ENCODE measurements at regions not wholly inside any gene's neighbourhood (a gene's known extent, or its start where the extent isn't known, plus 50 kb on each side); places are given as distances from the start of the nearest gene placed in this dataset.

DNA sequence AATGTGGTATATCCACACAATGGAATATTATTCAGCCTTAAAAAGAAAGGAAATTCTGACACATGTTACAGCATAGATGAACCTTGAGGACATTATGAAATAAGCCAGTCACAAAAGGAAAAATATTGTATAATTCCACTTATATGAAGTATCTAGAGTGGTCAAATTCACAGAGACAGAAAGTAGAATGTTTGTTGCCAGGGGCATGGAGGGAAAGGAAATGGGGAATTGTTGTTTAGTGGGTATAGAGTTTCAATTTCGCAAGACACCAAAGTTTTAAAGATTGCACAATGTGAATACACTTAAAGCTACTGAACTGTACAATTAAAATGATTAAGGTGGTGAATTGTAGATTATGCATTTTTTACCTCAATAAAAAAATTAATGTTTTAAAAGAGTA, 92.9 kb downstream of the TXNL1 start:
- TF ChIP-seq EZH2 (IDR thresholded peaks at IDR 0.05; ENCODE audit: low read length, missing control alignments), result no peak
- TF ChIP-seq, protein P1, sequence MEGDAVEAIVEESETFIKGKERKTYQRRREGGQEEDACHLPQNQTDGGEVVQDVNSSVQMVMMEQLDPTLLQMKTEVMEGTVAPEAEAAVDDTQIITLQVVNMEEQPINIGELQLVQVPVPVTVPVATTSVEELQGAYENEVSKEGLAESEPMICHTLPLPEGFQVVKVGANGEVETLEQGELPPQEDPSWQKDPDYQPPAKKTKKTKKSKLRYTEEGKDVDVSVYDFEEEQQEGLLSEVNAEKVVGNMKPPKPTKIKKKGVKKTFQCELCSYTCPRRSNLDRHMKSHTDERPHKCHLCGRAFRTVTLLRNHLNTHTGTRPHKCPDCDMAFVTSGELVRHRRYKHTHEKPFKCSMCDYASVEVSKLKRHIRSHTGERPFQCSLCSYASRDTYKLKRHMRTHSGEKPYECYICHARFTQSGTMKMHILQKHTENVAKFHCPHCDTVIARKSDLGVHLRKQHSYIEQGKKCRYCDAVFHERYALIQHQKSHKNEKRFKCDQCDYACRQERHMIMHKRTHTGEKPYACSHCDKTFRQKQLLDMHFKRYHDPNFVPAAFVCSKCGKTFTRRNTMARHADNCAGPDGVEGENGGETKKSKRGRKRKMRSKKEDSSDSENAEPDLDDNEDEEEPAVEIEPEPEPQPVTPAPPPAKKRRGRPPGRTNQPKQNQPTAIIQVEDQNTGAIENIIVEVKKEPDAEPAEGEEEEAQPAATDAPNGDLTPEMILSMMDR (conservative IDR thresholded peaks at IDR 0.05 in 1 of 2, IDR thresholded peaks at IDR 0.05 in 1 of 2; ENCODE audit: low read depth in 1 of 2, low read length in 2 of 2), result no peak
- Histone ChIP-seq H3K36me3 (ENCODE audit: control insufficient read depth, insufficient read depth, low read length) (no peaks in the 10 kb centered on the region), H3K9me3 (ENCODE audit: control insufficient read depth, insufficient read depth, low read depth, low read length) (no peaks in the 10 kb centered on the region), H3K27me3 (ENCODE audit: control insufficient read depth, insufficient read depth, low read length) (no peaks in the 10 kb centered on the region), H3K4me3 (replicated peaks in 1 of 4; ENCODE audit: control extremely low read depth in 1 of 4, insufficient read depth in 1 of 4, low read depth in 3 of 4, low read length in 4 of 4) (no peak overlapping the region), H3K9ac (ENCODE audit: insufficient read depth, low read length) (no peak overlapping the region), H3K4me2 (ENCODE audit: extremely low read depth, insufficient read depth, low read length) (no peak overlapping the region), H2AFZ (ENCODE audit: low read length) (no peak overlapping the region), H3K27ac (ENCODE audit: insufficient read depth, low read length) (no peak overlapping the region), H3K4me1 (ENCODE audit: control insufficient read depth, extremely low read depth, insufficient read depth, low read length) (no peaks in the 10 kb centered on the region), H4K20me1 (ENCODE audit: control insufficient read depth, extremely low read depth, insufficient read depth, low read length) (no peaks in the 10 kb centered on the region), H3K79me2 (ENCODE audit: control insufficient read depth, insufficient read depth, low read length) (no peaks in the 10 kb centered on the region)
- peak in 1 of 2 donors; percentile 25 for DNase-seq (ENCODE audit: low read depth in 2 of 2)

DNA sequence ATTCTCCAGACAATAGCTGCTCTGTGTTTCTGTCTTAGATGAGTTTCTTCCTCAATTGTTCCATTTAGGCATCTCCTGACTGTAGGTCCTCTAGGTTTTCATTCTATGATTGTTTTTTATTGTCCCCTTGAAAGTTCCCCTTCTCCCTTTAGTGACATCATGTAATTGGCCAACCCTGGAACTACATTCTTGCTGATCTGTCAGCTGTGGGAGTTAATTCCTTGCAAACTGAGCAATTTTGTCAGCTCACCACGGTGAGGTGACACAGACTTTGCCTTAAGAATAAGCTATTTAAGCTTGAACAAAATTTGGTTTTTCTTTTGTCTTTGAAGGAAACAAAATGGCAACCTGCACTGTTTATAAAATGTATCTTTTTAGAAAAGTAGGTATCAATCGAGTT, 95.9 kb downstream of the TXNL1 start:
- no peaks in the 10 kb centered on the region for H3K36me3 ChIP-seq (ENCODE audit: control insufficient read depth, insufficient read depth, low read length)
- H3K79me2 ChIP-seq (ENCODE audit: control insufficient read depth, insufficient read depth, low read length), result no peaks in the 10 kb centered on the region
- H3K27ac ChIP-seq (ENCODE audit: insufficient read depth, low read length), result no peak overlapping the region
- no peaks in the 10 kb centered on the region for H4K20me1 ChIP-seq (ENCODE audit: control insufficient read depth, extremely low read depth, insufficient read depth, low read length)
- no peak overlapping the region for H3K4me2 ChIP-seq (ENCODE audit: extremely low read depth, insufficient read depth, low read length)
- TF ChIP-seq, protein P1 (conservative IDR thresholded peaks at IDR 0.05 in 1 of 2, IDR thresholded peaks at IDR 0.05 in 1 of 2; ENCODE audit: low read depth in 1 of 2, low read length in 2 of 2), result no peak
- no peak for TF ChIP-seq EZH2 (IDR thresholded peaks at IDR 0.05; ENCODE audit: low read length, missing control alignments)
- no peaks in the 10 kb centered on the region for H3K4me1 ChIP-seq (ENCODE audit: control insufficient read depth, extremely low read depth, insufficient read depth, low read length)
- H3K9ac ChIP-seq (ENCODE audit: insufficient read depth, low read length), result no peak overlapping the region
- no peak for DNase-seq (ENCODE audit: low read depth in 2 of 2)
- H3K27me3 ChIP-seq (ENCODE audit: control insufficient read depth, insufficient read depth, low read length), result no peaks in the 10 kb centered on the region
- no peak overlapping the region for H2AFZ ChIP-seq (ENCODE audit: low read length)
- H3K9me3 ChIP-seq (ENCODE audit: control insufficient read depth, insufficient read depth, low read depth, low read length), result no peaks in the 10 kb centered on the region
- no peak overlapping the region for H3K4me3 ChIP-seq (replicated peaks in 1 of 4; ENCODE audit: control extremely low read depth in 1 of 4, insufficient read depth in 1 of 4, low read depth in 3 of 4, low read length in 4 of 4)

DNA sequence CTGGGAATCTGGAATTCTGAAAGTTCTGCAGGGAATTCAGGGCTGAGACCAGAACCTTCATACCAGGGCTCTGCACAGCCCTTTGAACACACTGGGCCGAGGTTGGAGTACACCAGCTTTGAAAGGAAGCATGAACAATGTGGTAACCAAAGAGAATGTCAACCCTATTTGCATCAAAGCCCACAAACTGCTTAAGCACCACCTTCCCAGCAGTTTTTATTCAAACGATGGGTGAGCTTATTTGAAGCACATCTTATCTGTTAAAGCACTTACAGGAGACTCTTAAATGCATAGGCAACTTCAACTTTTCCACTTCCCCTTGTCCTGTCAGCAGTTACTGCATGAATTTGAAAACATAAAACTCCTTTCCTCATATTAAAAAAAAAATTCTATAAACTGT, 96.6 kb downstream of the TXNL1 start:
- Histone ChIP-seq H3K9me3 (ENCODE audit: control insufficient read depth, insufficient read depth, low read depth, low read length) (no peaks in the 10 kb centered on the region), H3K4me2 (ENCODE audit: extremely low read depth, insufficient read depth, low read length) (no peak overlapping the region), H3K4me1 (ENCODE audit: control insufficient read depth, extremely low read depth, insufficient read depth, low read length) (no peaks in the 10 kb centered on the region), H3K27ac (ENCODE audit: insufficient read depth, low read length) (no peak overlapping the region), H2AFZ (ENCODE audit: low read length) (no peak overlapping the region), H4K20me1 (ENCODE audit: control insufficient read depth, extremely low read depth, insufficient read depth, low read length) (no peaks in the 10 kb centered on the region), H3K27me3 (ENCODE audit: control insufficient read depth, insufficient read depth, low read length) (no peaks in the 10 kb centered on the region), H3K79me2 (ENCODE audit: control insufficient read depth, insufficient read depth, low read length) (no peaks in the 10 kb centered on the region), H3K9ac (ENCODE audit: insufficient read depth, low read length) (no peak overlapping the region), H3K4me3 (replicated peaks in 1 of 4; ENCODE audit: control extremely low read depth in 1 of 4, insufficient read depth in 1 of 4, low read depth in 3 of 4, low read length in 4 of 4) (no peak overlapping the region), H3K36me3 (ENCODE audit: control insufficient read depth, insufficient read depth, low read length) (no peaks in the 10 kb centered on the region)
- TF ChIP-seq EZH2 (IDR thresholded peaks at IDR 0.05; ENCODE audit: low read length, missing control alignments), result no peak
- TF ChIP-seq, protein P1 (conservative IDR thresholded peaks at IDR 0.05 in 1 of 2, IDR thresholded peaks at IDR 0.05 in 1 of 2; ENCODE audit: low read depth in 1 of 2, low read length in 2 of 2), result no peak
- DNase-seq (ENCODE audit: low read depth in 2 of 2), result no peak

Data from fibroblast of lung (primary cell).